ENCODE measurements at regions not wholly inside any gene's neighbourhood (a gene's known extent, or its start where the extent isn't known, plus 50 kb on each side); places are given as distances from the start of the nearest gene placed in this dataset.
"Not testable (repeated sequence)": the region's sequence is repeated elsewhere in the genome, so short reads cannot be mapped to it uniquely, and the experiment has no call there.

DNA sequence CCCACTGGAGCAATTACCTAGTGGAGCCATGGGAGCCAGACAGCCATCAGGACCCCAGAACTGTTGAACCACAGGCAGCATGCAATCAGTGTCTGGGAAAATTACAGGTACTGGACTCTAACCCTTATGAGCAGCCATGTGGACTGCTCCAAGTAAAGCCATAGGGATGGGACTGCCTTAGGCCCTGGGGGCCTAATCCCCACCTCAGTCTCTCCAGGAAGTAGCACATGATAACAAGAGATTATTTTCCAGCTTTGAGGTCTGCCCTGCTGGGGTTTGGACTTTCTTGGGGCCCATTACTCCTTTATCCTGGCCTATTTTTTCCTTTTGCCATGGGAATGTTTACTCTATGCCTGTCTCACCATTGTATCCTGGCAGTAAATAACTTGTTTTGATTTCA, 226.8 kb downstream of the AEBP2 start:
- Histone ChIP-seq H3K27me3 (no peaks in the 10 kb centered on the region), H3K4me3 (no peak overlapping the region), H3K36me3 (no peaks in the 10 kb centered on the region), H3K27ac (no peak overlapping the region), H3K4me1 (peaks cover 8% of the 10 kb centered on the region), H3K9me3 (no peaks in the 10 kb centered on the region)
- TF ChIP-seq POLR2AphosphoS5 (IDR thresholded peaks at IDR 0.05) (no peak), POLR2A (IDR thresholded peaks at IDR 0.05) (no peak), EP300 (IDR thresholded peaks at IDR 0.05) (no peak)
- TF ChIP-seq, protein P1, sequence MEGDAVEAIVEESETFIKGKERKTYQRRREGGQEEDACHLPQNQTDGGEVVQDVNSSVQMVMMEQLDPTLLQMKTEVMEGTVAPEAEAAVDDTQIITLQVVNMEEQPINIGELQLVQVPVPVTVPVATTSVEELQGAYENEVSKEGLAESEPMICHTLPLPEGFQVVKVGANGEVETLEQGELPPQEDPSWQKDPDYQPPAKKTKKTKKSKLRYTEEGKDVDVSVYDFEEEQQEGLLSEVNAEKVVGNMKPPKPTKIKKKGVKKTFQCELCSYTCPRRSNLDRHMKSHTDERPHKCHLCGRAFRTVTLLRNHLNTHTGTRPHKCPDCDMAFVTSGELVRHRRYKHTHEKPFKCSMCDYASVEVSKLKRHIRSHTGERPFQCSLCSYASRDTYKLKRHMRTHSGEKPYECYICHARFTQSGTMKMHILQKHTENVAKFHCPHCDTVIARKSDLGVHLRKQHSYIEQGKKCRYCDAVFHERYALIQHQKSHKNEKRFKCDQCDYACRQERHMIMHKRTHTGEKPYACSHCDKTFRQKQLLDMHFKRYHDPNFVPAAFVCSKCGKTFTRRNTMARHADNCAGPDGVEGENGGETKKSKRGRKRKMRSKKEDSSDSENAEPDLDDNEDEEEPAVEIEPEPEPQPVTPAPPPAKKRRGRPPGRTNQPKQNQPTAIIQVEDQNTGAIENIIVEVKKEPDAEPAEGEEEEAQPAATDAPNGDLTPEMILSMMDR (IDR thresholded peaks at IDR 0.05), result no peak
- no peak for DNase-seq (ENCODE audit: low spot score in 2 of 2)

DNA sequence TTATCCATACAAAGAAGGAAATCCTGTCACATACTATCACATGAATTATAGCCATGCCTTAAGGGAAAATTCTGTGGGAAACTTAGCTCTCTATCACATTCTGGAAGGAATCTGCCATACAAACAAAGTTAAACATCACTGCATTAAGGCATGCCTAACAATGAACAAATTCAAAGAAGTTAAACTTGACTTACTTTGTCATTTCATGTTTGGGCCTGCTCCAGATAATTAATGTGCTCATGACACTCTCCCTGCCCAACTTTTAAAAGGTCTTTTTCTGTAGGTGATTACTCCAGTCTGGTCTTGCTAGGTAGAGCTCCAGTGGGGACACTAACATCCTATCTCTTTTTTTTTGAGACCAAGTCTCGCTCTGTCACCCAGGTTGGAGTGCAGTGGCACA, 230.5 kb downstream of the AEBP2 start:
- Histone ChIP-seq H3K4me3 (no peak overlapping the region), H3K4me1 (peaks cover 8% of the 10 kb centered on the region), H3K27me3 (no peaks in the 10 kb centered on the region), H3K27ac (no peak overlapping the region), H3K36me3 (no peaks in the 10 kb centered on the region), H3K9me3 (no peaks in the 10 kb centered on the region)
- no peak for DNase-seq (ENCODE audit: low spot score in 2 of 2)
- TF ChIP-seq, protein P1 (IDR thresholded peaks at IDR 0.05), result no peak
- TF ChIP-seq EP300 (IDR thresholded peaks at IDR 0.05) (no peak), POLR2A (IDR thresholded peaks at IDR 0.05) (no peak), POLR2AphosphoS5 (IDR thresholded peaks at IDR 0.05) (no peak)
- 91% methylated on average over 1 of the region's 1 CpG for WGBS

DNA sequence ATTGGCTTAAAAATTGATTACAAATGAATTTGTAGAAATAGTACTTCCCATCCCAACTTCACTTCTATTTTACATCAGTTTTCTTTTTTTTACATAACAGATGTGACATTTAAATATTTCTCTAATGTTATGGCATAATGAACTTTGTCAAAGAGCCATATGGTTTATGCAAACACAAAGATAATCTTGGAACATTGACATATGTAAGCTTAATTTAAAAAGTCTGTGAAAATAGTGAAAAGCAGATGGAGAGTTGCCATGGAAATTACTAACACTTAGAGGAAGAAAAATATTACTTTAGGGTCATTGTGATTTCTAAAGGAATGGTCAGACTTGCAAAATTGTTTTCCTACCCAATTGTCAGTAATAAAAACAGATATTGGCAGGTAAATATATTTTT, 232.4 kb downstream of the AEBP2 start:
- Histone ChIP-seq H3K9me3 (no peaks in the 10 kb centered on the region), H3K27ac (no peak overlapping the region), H3K4me1 (no peaks in the 10 kb centered on the region), H3K27me3 (no peaks in the 10 kb centered on the region), H3K36me3 (no peaks in the 10 kb centered on the region), H3K4me3 (no peak overlapping the region)
- DNase-seq (ENCODE audit: low spot score in 2 of 2), result no peak
- TF ChIP-seq POLR2A (IDR thresholded peaks at IDR 0.05), result no peak
- TF ChIP-seq, protein P1 (IDR thresholded peaks at IDR 0.05), result no peak
- no peak for TF ChIP-seq EP300 (IDR thresholded peaks at IDR 0.05)
- TF ChIP-seq POLR2AphosphoS5 (IDR thresholded peaks at IDR 0.05), result no peak

DNA sequence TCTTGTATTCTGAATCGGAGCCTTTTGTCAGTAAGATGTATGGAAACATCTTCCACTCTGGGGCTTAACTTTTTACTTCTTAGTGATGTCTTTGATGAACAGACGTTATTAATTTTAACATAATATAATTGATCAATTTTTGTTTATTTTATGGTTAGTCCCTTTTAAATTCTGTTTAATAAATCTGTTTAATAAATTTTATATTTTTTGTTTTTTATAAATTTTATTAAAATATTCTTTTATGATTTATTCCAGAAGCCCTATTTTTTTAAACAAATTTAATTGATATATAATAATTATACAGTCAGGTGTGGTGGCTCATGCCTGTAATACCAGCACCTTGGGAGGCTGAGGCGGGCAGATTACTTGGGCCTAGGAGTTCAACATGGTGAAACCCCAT, 235.1 kb downstream of the AEBP2 start:
- Histone ChIP-seq H3K27me3 (no peaks in the 10 kb centered on the region), H3K4me1 (no peaks in the 10 kb centered on the region), H3K27ac (no peak overlapping the region), H3K4me3 (no peak overlapping the region), H3K36me3 (no peaks in the 10 kb centered on the region), H3K9me3 (no peaks in the 10 kb centered on the region)
- WGBS, result 72% methylated on average over 3 of the region's 3 CpGs
- DNase-seq (ENCODE audit: low spot score in 2 of 2), result no peak
- TF ChIP-seq EP300 (IDR thresholded peaks at IDR 0.05) (no peak), POLR2AphosphoS5 (IDR thresholded peaks at IDR 0.05) (no peak)
- TF ChIP-seq, protein P1 (IDR thresholded peaks at IDR 0.05), result no peak

DNA sequence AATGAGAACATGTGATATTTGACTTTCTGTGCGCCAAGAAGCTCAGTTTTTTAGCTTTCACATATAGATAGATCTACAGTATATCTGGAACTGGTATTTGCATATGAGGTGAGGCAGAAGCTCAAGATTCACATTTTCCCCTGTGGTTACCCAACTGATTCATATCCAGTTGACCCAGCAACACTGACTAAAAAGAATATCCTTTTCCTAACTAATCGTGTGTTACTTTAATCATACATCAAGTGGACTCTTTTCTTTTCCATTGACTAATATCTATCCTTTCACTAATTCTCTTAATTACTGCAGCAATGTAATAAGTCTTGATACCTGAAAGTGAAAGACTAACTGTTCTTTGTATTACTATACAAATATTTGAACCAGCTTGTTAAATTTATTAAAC, 236.1 kb downstream of the AEBP2 start:
- TF ChIP-seq POLR2A (IDR thresholded peaks at IDR 0.05) (no peak), POLR2AphosphoS5 (IDR thresholded peaks at IDR 0.05) (no peak), EP300 (IDR thresholded peaks at IDR 0.05) (no peak)
- TF ChIP-seq, protein P1 (IDR thresholded peaks at IDR 0.05), result no peak
- Histone ChIP-seq H3K27me3 (no peaks in the 10 kb centered on the region), H3K9me3 (no peaks in the 10 kb centered on the region), H3K27ac (no peak overlapping the region), H3K4me1 (no peaks in the 10 kb centered on the region), H3K36me3 (no peaks in the 10 kb centered on the region), H3K4me3 (no peak overlapping the region)
- DNase-seq (ENCODE audit: low spot score in 2 of 2), result no peak
- WGBS, result 89% methylated on average over 2 of the region's 2 CpGs

DNA sequence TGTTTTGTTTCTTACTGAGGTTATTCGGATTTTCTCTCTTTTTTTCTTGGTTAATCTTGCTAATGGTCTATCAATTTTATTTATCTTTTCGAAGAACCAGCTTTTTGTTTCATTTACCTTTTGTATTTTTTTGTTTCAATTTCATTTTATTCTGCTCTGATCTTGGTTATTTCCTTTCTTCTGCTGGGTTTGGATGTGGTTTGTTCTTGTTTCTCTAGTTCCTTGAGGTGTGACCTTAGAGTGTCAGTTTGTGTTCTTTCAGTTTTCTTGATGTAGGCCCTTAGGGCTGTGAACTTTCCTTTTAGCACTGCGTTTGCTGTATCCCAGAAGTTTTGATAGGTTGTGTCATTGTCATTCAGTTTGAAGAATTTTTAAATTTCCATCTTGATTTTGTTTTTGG, 239.2 kb downstream of the AEBP2 start:
- H3K27ac ChIP-seq; DNase-seq (ENCODE audit: low spot score in 2 of 2); H3K36me3 ChIP-seq; H3K4me1 ChIP-seq; H3K9me3 ChIP-seq; H3K27me3 ChIP-seq; H3K4me3 ChIP-seq: not testable (repeated sequence)
- WGBS, result 82% methylated on average over 3 of the region's 3 CpGs

All from suprapubic skin (tissue), 4 donors.